ENCODE measurements at regions not wholly inside any gene's neighbourhood (a gene's known extent, or its start where the extent isn't known, plus 50 kb on each side); places are given as distances from the start of the nearest gene placed in this dataset.

DNA sequence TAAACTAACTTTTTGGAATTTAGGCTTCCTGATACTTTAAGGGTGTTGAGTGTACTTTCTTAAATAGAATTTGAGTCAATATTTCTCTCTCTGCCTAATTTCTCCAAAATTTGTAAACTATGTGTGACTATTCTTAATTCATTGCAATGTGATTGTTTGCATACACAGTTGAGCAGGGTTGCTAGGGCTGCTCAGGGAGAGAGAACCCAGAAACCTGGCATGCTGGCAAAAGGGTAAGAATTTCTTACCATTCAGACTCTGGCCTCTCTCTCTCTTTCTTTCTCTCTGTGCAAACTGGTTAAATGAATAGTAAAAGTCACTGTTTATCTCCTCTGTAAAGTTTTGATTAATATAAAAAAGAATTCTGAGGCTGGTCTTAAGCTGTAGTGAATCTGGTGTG lies 51.0 kb upstream of the NAMPT start:
- no peak overlapping the region for H3K9ac ChIP-seq (ENCODE audit: low read length)
- intact Hi-C loops (cut with micrococcal nuclease): no loop called here
- no peak overlapping the region for H3K4me2 ChIP-seq (replicated peaks; ENCODE audit: low read depth, low read length, poor library complexity, severe bottlenecking)
- no peak overlapping the region for H3K27ac Mint-ChIP-seq
- no peak for TF ChIP-seq EZH2 (IDR thresholded peaks at IDR 0.05; ENCODE audit: borderline replicate concordance, insufficient read depth, low read depth, low read length, poor library complexity, severe bottlenecking)
- TF ChIP-seq, protein P1, sequence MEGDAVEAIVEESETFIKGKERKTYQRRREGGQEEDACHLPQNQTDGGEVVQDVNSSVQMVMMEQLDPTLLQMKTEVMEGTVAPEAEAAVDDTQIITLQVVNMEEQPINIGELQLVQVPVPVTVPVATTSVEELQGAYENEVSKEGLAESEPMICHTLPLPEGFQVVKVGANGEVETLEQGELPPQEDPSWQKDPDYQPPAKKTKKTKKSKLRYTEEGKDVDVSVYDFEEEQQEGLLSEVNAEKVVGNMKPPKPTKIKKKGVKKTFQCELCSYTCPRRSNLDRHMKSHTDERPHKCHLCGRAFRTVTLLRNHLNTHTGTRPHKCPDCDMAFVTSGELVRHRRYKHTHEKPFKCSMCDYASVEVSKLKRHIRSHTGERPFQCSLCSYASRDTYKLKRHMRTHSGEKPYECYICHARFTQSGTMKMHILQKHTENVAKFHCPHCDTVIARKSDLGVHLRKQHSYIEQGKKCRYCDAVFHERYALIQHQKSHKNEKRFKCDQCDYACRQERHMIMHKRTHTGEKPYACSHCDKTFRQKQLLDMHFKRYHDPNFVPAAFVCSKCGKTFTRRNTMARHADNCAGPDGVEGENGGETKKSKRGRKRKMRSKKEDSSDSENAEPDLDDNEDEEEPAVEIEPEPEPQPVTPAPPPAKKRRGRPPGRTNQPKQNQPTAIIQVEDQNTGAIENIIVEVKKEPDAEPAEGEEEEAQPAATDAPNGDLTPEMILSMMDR (IDR thresholded peaks at IDR 0.05): no peak
- peaks cover 2% of the 10 kb centered on the region for H3K9me3 Mint-ChIP-seq (ENCODE audit: insufficient read depth)
- H3K79me2 ChIP-seq (ENCODE audit: control insufficient read depth, insufficient read depth, low read length): no peaks in the 10 kb centered on the region
- H3K27me3 ChIP-seq (replicated peaks in 1 of 4; ENCODE audit: control extremely low read depth in 1 of 4, control insufficient read depth in 3 of 4, insufficient read depth in 4 of 4, low read length in 3 of 4): peaks cover 0 to 5% (median 0%) of the 10 kb centered on the region in 4 experiments
- H3K27ac ChIP-seq (ENCODE audit: low read length in 2 of 2): no peak overlapping the region
- H2AFZ ChIP-seq (ENCODE audit: insufficient read depth, low read depth, low read length, poor library complexity, severe bottlenecking): no peak overlapping the region
- H3K4me3 ChIP-seq (ENCODE audit: control extremely low read depth in 1 of 5, extremely low read depth in 1 of 5, insufficient read depth in 1 of 5, low read depth in 2 of 5, low read length in 4 of 5): no peak overlapping the region
- DNase-seq: no peak
- no peaks in the 10 kb centered on the region for H3K36me3 ChIP-seq (replicated peaks in 1 of 2; ENCODE audit: control extremely low read depth in 1 of 2, control insufficient read depth in 1 of 2, extremely low read depth in 1 of 2, insufficient read depth in 2 of 2, low read length in 1 of 2)
- CTCF ChIA-PET: no interaction called here
- no peaks in the 10 kb centered on the region for H3K4me1 ChIP-seq (ENCODE audit: control insufficient read depth in 2 of 2, insufficient read depth in 2 of 2, low read length in 2 of 2)
- H4K20me1 ChIP-seq (ENCODE audit: control insufficient read depth, insufficient read depth, low read length, poor library complexity, severe bottlenecking): no peaks in the 10 kb centered on the region
- no peaks in the 10 kb centered on the region for H3K4me1 Mint-ChIP-seq
- H3K9me3 ChIP-seq (ENCODE audit: control extremely low read depth in 1 of 3, control insufficient read depth in 2 of 3, insufficient read depth in 1 of 3, low read length in 2 of 3): peaks cover 1 to 8% (median 6%) of the 10 kb centered on the region in 3 donors
- ATAC-seq (ENCODE audit: low read depth): no peak
- POLR2A ChIA-PET: no interaction called here
- H3K27me3 Mint-ChIP-seq: peaks cover 32% of the 10 kb centered on the region
- no peak overlapping the region for H3K4me3 Mint-ChIP-seq
